NOMO-1 treated with DMSO at 0.1 percent for 48 hours (cell line): ENCODE measurements at regions not wholly inside any gene's neighbourhood (a gene's known extent, or its start where the extent isn't known, plus 50 kb on each side); places are given as distances from the start of the nearest gene placed in this dataset.
"Not testable (repeated sequence)": the region's sequence is repeated elsewhere in the genome, so short reads cannot be mapped to it uniquely, and the experiment has no call there.

Experiments used
- DNase-seq: peaks from one replicate; lab custom pipeline; 2025; ENCODE audit not compliant: unreplicated experiment; lab: John Stamatoyannopoulos, UW

DNA sequence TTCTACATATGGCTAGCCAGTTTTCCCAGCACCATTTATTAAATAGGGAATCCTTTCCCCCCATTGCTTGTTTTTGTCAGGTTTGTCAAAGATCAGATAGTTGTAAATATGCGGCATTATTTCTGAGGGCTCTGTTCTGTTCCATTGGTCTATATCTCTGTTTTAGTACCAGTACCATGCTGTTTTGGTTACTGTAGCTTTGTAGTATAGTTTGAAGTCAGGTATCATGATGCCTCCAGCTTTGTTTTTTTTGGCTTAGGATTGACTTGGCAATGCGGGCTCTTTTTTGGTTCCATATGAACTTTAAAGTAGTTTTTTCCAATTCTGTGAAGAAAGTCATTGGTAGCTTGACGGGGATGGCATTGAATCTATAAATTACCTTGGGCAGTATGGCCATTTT is 60.0 kb upstream of the GPC3 start:
- DNase-seq, result not testable (repeated sequence)

GRCh38 chrX:134067107-134067506 is 81.7 kb upstream of the GPC3 start:
- not testable (repeated sequence) for DNase-seq

GRCh38 chrX:134071899-134072298 is 86.5 kb upstream of the GPC3 start:
- DNase-seq, result not testable (repeated sequence)

- DNase-seq, result no peak
Observed at GRCh38 chrX:134073341-134073740, 87.9 kb upstream of the GPC3 start.

- no peak for DNase-seq
Observed at GRCh38 chrX:134074151-134074550, 88.8 kb upstream of the GPC3 start.

DNA sequence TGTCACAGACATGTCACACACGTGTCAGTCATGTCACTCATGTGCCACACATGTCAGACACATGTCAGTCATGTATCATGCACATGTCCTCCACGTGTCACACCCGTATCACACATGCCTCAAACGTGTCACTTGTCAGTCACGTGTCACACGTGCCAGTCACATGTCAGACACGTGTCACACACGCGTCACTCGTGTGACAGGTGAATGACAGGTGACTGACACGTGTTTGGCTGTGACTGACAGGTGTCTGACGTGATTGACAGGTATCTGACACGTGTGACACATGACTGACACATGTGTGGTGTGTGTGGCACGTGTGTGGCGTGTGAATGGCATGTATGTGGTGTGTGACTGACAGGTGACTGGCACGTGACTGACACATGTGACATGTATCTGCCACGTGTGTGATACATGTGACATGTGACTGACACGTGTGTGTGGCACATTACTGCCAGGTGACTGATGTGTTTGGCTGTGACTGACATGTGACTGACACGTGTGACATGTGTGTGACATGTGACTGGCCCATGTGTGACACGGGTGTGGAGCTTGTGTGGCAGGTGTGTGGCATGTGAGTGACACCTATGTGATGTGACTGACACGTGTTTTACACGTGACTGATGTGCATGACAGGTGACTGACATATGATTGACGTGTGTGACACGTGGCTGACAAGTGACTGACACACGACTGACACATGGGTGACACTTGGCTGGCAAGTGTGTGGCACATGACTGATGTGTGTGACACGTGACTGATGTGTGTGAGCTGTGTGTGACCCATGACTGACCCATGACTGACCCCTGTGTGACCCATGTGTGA is 90.7 kb upstream of the GPC3 start:
- DNase-seq, result no peak

GRCh38 chrX:134095366-134095765 is 110.0 kb upstream of the GPC3 start:
- no peak for DNase-seq

DNA sequence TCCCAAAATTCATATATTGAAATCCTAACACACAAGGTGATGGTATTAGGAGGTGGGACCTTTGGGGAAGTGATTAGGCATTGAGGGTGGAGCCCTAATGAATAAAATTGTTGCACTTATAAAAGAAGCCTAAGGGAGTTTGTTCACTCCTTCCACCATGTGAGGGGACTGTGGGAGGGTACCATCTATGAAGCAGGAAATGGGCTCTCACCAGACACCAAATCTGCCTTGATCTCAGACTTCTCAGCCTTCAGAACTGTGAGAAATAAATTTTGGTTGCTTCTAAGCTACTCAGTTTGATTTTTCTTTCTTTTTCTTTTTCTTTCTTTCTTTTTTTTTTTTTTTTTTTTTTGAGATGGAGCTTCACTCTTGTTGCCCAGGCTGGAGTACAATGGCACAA is 116.2 kb upstream of the GPC3 start:
- DNase-seq, result no peak

DNA sequence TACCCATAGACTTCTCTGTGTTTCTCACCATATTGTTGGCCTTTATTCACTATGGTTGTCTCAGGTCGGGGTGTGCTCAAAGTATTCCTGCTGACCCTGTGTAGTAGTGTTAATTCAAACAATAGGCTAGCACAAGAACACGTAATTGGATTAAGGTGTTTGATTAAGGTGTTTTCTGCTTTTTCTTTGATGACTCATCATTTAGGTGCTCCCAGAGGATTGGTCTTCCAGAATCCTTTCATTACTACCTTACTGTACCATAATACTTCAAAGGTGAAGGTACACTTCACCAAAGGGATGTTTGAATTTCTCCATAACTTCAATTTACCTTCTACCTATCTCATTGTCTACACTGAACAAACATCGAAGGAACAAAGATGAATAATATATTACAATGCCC is 121.7 kb upstream of the CCDC160 start:
- no peak for DNase-seq

DNA sequence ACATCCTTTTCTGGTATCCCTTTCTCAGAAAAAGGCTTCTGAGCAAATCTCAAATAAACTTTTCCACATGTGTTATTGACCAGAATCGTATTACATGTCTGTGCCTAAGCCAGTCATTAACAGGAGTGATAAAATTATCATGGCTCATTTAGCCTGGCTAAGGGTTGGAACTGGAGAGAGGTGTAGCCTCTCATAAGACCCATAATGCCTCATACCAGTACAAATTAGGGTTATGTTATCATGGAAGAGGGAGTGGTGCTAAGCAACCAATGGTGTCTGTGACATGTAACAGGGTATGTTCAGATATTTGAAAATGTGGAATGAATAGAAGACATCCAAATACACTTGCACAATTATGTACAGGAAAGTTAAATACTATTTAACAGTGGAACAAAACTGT is 99.6 kb upstream of the CCDC160 start:
- DNase-seq, result no peak

DNA sequence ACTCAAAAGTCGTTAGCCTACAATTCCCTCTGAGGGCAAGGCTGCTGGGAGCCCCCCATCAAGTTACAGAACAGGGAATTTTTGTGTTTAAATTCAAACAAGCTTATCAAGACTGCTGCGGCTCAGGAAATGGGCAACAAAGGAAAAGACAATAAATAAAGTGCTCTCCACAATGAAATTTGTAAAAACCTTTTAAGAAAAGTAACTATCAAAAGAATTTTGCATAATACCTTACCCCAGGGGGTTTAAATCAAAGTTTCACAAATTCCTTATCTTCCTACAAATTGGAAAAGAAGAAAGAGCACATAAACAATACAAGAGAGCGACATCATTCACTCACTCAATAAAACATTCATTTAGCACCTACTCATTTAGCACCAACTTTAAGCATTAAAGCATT is 97.9 kb upstream of the CCDC160 start:
- DNase-seq, result no peak

DNA sequence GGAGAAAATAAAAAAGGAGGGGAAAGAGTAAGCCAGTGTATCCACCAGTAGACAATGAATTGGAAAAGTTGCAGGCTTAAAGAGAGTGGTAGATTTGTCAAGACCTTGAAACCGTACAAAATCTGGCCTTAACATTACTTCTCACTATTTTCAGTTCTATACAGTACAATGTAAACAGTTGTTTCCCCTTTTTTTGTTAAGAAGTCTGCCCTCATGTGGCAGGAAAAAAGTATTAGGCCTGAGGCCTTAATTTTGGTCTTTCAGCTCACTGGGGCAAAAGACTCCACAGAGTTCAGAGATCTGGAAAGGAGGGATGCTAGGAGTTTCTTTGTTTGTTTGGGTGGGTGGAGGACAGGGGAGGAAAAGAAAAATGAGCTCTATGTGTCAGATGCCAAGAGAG is 92.8 kb upstream of the CCDC160 start:
- peak; percentile 40 for DNase-seq

DNA sequence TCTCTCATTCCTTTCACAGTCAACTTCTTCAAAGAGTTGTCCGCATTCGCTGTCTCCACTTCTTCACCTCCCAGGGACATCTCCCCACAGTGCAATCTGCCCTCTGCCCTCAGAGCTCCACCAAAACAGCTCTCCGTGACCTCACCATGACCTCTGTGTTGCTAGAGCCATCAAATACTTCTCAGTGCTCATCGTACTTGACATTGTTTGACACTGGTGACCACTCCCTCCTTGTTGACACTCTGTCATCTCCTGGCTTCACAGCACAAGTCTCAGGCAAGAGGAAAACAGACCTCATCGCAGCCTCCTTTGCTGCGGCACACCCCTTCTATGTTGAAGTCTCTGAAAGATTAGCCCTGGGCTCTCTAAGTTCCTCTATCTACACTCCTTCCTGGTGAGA is 90.5 kb upstream of the CCDC160 start:
- no peak for DNase-seq

DNA sequence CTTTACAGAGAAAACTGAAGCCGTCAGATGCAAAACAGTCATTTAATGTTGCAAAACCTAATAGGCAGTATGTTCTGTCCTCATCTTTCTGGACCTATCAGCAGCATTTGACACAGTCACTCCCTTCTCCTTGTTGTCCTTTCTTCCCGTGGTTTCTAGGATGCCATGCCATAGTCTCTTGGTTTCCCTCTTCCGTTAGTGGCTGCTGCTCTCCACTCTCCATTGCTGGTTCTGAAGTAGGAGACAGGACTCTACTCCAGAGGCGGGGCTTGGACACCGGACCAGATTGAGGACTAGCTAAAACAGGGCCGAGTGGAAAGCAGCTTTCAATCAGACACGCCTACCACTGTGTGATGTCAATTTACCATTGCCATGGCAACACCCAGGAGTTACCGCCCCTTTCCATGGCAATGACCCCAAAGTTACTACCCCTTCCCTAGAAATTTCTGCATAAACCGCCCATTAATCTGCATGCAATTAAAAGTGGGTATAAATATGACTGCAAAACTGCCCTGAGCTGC is 88.8 kb upstream of the CCDC160 start:
- DNase-seq, result no peak

- no peak for DNase-seq
Observed at GRCh38 chrX:134158821-134159512, 78.0 kb upstream of the CCDC160 start.

DNA sequence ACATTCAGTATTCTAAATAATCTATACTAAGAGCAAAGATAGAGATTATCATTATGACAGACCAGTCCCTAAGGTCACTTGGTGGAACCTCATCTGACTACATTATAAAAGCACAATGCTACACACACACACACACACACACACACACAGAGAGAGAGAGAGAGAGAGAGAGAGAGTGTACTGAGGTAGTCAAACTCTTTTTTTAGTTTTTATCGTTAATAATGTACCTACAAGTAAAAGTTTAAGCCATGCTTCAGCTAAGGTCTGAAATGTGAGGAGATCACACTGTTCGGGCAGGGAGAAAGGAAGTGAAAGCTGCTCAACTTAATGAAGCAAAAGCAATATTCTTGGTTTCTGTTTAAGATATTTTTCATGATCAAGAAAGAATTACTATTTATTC is 75.8 kb upstream of the CCDC160 start:
- peak; percentile 7 for DNase-seq

DNA sequence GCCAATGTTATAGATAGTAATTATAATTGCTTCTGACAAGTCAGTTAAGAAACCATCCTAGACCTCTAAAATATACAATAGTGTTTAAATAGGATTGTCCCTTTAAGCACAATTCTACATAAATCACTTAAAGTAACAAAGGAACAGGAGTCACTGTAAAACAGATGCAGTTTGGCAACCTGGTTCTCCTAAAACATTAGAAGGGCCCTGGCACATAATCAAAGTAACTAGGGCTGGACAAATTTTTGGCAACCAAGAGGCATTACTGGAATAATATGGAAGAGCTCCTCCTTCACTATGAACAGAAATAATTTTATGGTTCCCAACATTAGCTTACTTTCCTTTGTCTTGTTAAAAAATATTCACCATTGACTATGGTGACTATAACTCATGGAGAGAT is 75.0 kb upstream of the CCDC160 start:
- DNase-seq, result no peak

- no peak for DNase-seq
Observed at GRCh38 chrX:134163836-134164235, 73.1 kb upstream of the CCDC160 start.

DNA sequence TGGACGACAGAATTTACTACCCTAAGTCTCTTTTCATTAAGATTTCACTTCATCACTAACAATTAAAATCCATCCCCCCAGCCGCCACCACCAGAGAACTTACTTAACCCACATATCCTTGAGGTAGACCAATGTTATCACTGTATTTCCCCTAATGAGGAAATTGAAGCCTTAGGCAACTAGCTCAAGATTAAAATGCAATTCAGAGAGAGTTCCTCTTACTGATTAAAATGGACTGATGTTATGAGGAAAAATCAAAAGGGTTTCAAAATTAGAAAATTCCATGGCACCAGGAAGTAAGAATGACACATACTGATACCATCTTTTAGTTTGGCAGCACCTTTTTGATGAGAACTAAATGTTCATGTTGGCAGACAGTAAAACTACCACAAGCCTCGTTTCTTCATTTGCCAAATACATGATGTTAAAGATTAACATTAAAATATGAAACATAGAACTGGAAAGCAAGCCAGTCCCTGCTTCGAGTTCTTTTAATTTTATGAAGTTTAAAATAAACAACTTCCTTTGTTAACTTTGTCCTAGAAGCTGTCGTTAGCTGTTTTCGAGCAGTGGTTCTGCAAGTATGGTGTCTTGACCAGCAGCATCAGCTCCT is 69.3 kb upstream of the CCDC160 start:
- no peak for DNase-seq

DNA sequence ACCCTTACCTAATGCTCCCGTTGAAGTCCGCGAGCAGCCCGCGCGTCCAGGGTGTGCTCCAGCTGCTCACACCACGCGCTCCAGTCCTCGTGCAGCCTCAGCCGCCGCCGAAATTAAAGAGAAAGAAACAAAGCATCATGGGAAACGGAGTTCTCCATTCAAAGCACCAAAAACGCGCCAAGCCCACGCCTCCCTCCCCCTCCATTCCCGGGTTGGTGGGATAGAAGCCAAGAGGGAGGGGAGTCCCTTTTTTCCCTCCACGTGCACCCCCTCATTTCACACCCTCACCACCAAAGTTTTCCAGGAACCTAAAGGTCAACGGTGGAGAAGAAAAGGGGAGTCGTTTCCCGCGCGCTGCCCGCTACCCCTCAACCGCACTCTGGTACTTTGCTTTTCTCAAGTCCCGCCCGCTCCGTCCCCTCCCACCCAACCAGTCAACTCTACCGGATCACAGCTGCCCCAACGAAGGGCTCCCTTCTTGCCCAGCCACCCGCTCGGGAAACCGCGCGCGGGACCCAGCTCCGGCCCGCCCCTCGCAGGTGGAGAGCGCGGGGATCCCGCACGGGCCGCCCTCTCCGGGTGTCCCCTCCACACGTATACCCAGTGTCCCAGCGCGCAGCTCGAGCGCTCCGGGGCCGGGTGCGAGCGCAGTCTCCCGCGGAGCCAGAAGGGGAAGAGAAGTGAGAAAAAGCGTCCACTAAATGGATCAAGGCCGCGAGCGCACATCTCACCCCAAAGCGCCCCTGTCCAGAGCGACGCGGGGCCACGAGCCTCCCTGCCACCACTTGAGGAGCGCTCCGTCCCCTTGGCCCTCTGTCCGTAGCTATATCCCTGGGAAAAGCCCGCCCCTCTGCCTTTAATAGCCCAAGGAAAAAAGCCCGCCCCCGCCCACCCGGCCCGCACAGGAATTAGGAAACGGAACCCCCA is 65.1 kb upstream of the CCDC160 start:
- DNase-seq, result no peak
